ENCODE measurements at regions not wholly inside any gene's neighbourhood (a gene's known extent, or its start where the extent isn't known, plus 50 kb on each side); places are given as distances from the start of the nearest gene placed in this dataset.

GRCh38 chr5:56487528-56488115, 254.5 kb upstream of the ANKRD55 start:
- TF ChIP-seq POLR2A (IDR thresholded peaks at IDR 0.05; ENCODE audit: low read depth, low read length) (no peak), TAF1 (IDR thresholded peaks at IDR 0.05; ENCODE audit: borderline replicate concordance, low read depth, low read length) (no peak)
